ENCODE measurements at regions not wholly inside any gene's neighbourhood (a gene's known extent, or its start where the extent isn't known, plus 50 kb on each side); places are given as distances from the start of the nearest gene placed in this dataset.

DNA sequence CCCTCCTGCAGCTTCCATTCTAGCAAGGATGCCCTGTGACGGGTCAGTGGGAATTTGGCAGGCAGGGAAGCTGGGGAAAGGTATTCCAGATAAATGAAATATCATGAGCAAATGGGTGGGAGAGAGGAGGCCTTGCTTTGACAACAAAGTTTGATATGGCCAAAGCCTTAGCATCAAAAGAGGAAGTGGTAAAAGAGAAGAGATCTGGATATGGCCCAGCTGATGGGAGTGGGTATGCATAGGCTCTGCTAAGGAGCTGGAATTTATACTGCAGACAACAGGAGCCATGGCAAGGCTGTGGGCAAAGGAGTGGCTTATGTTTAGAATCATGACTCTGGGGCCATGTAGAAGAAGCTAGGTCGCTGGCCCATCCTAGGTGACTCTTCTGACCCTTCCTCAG lies 89.2 kb downstream of the PJA1 start:
- Histone ChIP-seq H3K9me3 (no peaks in the 10 kb centered on the region), H3K36me3 (ENCODE audit: low read depth) (no peaks in the 10 kb centered on the region), H3K4me3 (no peak overlapping the region), H3K4me1 (ENCODE audit: low read depth) (no peaks in the 10 kb centered on the region)
- TF ChIP-seq, protein P1, sequence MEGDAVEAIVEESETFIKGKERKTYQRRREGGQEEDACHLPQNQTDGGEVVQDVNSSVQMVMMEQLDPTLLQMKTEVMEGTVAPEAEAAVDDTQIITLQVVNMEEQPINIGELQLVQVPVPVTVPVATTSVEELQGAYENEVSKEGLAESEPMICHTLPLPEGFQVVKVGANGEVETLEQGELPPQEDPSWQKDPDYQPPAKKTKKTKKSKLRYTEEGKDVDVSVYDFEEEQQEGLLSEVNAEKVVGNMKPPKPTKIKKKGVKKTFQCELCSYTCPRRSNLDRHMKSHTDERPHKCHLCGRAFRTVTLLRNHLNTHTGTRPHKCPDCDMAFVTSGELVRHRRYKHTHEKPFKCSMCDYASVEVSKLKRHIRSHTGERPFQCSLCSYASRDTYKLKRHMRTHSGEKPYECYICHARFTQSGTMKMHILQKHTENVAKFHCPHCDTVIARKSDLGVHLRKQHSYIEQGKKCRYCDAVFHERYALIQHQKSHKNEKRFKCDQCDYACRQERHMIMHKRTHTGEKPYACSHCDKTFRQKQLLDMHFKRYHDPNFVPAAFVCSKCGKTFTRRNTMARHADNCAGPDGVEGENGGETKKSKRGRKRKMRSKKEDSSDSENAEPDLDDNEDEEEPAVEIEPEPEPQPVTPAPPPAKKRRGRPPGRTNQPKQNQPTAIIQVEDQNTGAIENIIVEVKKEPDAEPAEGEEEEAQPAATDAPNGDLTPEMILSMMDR (IDR thresholded peaks at IDR 0.05): no peak
- DNase-seq: no peak
- ATAC-seq: no peak
- intact Hi-C loops (cut with DNase I, micrococcal nuclease): no loop called here

DNA sequence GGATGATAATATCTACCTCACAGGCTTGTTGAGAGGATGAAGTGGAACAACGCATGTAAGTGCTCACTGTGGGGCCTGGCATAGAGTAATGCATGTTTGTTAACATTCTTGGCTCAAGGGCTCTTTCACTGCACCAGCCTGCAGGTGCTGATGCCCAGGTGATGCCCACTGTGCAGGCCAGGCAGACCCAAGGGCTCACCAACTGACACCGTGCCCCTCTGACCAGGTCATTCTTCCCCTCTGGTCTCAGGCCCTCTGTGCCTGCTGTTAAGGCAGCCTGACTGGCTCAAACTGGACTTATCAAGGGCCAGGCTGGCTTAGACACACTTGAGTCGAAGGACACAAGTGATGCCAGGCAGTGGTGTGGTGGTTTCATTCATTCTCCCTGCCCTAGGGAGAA lies 90.5 kb downstream of the PJA1 start:
- no peak overlapping the region for H3K4me3 ChIP-seq
- H3K36me3 ChIP-seq (ENCODE audit: low read depth): no peaks in the 10 kb centered on the region
- ATAC-seq: no peak
- H3K4me1 ChIP-seq (ENCODE audit: low read depth): no peaks in the 10 kb centered on the region
- intact Hi-C loops (cut with DNase I, micrococcal nuclease): no loop called here
- TF ChIP-seq, protein P1 (IDR thresholded peaks at IDR 0.05): no peak
- H3K9me3 ChIP-seq: no peaks in the 10 kb centered on the region
- DNase-seq: no peak

DNA sequence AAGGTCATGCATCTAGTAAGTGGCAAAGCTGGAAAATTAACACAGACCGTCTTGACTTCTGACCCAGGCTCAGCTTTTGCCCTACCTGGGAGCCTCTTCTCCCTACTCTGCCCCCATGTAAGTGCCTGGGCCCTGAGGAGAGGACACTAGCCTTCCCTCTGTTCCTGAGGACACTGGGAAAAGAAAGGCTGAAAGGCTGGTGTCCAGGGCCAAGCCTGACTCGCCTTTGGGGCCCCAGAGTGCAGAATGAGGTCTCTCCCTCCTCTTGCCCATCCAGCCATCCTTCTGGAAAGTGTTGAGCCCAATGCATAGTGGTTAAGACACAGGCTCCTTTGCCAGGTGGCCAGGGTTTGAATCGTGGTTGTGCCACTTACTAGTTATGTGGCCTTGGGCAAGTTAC lies 91.5 kb downstream of the PJA1 start:
- Histone ChIP-seq H3K36me3 (ENCODE audit: low read depth) (no peaks in the 10 kb centered on the region), H3K4me1 (ENCODE audit: low read depth) (no peaks in the 10 kb centered on the region), H3K4me3 (no peak overlapping the region), H3K9me3 (no peaks in the 10 kb centered on the region)
- no peak for DNase-seq
- intact Hi-C loops (cut with DNase I, micrococcal nuclease): no loop called here
- ATAC-seq: no peak
- TF ChIP-seq, protein P1 (IDR thresholded peaks at IDR 0.05): no peak

DNA sequence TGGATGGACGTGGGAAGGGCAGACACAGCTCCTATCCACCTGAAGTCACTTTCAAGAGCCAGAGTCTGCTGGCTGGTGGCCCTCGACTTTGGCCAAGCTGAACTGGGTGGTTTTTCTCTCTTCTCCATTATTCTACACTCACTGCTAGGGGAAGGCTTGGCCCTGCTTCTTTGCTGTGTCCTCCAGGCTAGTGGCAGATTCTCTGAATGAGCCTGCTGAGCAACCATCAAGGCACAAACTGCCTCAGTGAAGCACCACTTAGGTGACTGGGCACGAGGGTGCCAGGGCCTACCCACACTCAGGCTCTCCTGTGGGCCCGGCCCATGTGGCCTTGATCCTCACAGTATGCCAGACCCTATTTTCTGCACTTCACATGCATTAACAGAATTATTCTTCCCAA lies 92.0 kb downstream of the PJA1 start:
- no peaks in the 10 kb centered on the region for H3K9me3 ChIP-seq
- no peak overlapping the region for H3K4me3 ChIP-seq
- TF ChIP-seq, protein P1 (IDR thresholded peaks at IDR 0.05): no peak
- H3K4me1 ChIP-seq (ENCODE audit: low read depth): no peaks in the 10 kb centered on the region
- H3K36me3 ChIP-seq (ENCODE audit: low read depth): no peaks in the 10 kb centered on the region
- no peak for ATAC-seq
- intact Hi-C loops (cut with DNase I, micrococcal nuclease): no loop called here
- DNase-seq: no peak

DNA sequence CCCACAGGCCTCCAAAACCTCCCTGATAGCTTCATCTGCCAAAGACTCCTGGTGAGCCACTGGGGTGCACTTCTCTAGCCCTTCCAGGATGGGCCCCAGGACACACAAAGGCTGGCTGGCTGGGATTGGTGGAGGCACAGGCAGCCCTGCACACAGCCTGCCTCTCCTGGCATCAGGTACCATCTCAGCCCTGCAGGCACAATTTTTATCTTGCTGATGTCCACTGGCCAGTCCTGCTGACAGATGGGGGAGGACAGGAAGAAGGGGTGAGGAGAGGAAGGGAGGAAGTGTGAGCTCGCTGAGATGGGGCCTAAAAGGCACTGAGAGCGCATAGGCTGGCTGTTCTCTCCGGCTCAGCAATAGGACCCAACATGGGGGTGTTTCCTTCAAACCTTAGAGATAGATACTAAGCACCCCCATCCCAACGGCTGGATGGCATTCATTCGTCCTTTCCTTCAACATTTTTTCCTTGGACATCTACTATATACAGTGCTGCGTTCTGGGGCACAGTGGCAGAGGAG lies 92.7 kb downstream of the PJA1 start:
- no peaks in the 10 kb centered on the region for H3K4me1 ChIP-seq (ENCODE audit: low read depth)
- H3K9me3 ChIP-seq: no peaks in the 10 kb centered on the region
- ATAC-seq (no peak), DNase-seq (no peak)
- TF ChIP-seq, protein P1 (IDR thresholded peaks at IDR 0.05): no peak
- H3K36me3 ChIP-seq (ENCODE audit: low read depth): no peaks in the 10 kb centered on the region
- intact Hi-C loops (cut with DNase I, micrococcal nuclease): no loop called here
- H3K4me3 ChIP-seq: no peak overlapping the region

Data from mucosa of descending colon (tissue), 3 donors.